Hepatocyte (in vitro differentiated cells): ENCODE measurements at regions not wholly inside any gene's neighbourhood (a gene's known extent, or its start where the extent isn't known, plus 50 kb on each side); places are given as distances from the start of the nearest gene placed in this dataset.
"Not testable (repeated sequence)": the region's sequence is repeated elsewhere in the genome, so short reads cannot be mapped to it uniquely, and the experiment has no call there.

Experiments used
- DNase-seq: peaks from one replicate; pipeline ENCODE4 v3.0.0-alpha.2; 2016; ENCODE audit warnings: low spot score
- H2AFZ ChIP-seq: fragments of 200-600 bp; sonication (generic); 2 replicates; pipeline ENCODE4 v1.6.0; 2016; ENCODE audit warnings: antibody characterized with exemption, mild to moderate bottlenecking
- H3K27ac ChIP-seq: fragments of 200-600 bp; sonication (generic); 2 replicates; pipeline ENCODE4 v1.5.1; 2016; ENCODE audit warnings: mild to moderate bottlenecking
- H3K27me3 ChIP-seq: fragments of 200-600 bp; sonication (generic); 2 replicates; pipeline ENCODE4 v1.6.1; 2016
- H3K36me3 ChIP-seq: fragments of 200-600 bp; sonication (generic); replicated peaks from 2 replicates; pipeline ENCODE4 v1.5.1; 2016; ENCODE audit warnings: low read depth; ENCODE audit not compliant: insufficient read depth
- H3K4me1 ChIP-seq: fragments of 200-600 bp; sonication (generic); 2 replicates; pipeline ENCODE4 v1.5.1; 2016; ENCODE audit warnings: mild to moderate bottlenecking, moderate library complexity; ENCODE audit not compliant: insufficient read depth
- H3K4me2 ChIP-seq: fragments of 200-600 bp; sonication (generic); 2 replicates; pipeline ENCODE4 v1.6.0; 2016
- H3K4me3 ChIP-seq: fragments of 200-600 bp; sonication (generic); 2 replicates; pipeline ENCODE4 v1.5.1; 2016; ENCODE audit warnings: mild to moderate bottlenecking
- H3K79me2 ChIP-seq: fragments of 200-600 bp; sonication (generic); 2 replicates; pipeline ENCODE4 v1.6.0; 2017; ENCODE audit warnings: mild to moderate bottlenecking
- H3K9me2 ChIP-seq: fragments of 200-600 bp; sonication (generic); replicated peaks from 2 replicates; pipeline ENCODE4 v1.6.0; 2017; ENCODE audit warnings: mild to moderate bottlenecking; ENCODE audit not compliant: insufficient read depth
- H3K9me3 ChIP-seq: fragments of 200-600 bp; sonication (generic); 2 replicates; pipeline ENCODE4 v1.5.1; 2016; ENCODE audit warnings: low read depth, mild to moderate bottlenecking
- H4K20me1 ChIP-seq: fragments of 200-600 bp; sonication (generic); 2 replicates; pipeline ENCODE4 v1.6.0; 2016; ENCODE audit warnings: mild to moderate bottlenecking; ENCODE audit not compliant: insufficient read depth, poor library complexity, severe bottlenecking
- WGBS: methylation state at CpG from one replicate; pipeline ENCODE4 v1.1.6; 2016; ENCODE audit warnings: low lambda C conversion rate; ENCODE audit errors: missing lambda C conversion rate; 5-methylcytosine and 5-hydroxymethylcytosine counted together

DNA sequence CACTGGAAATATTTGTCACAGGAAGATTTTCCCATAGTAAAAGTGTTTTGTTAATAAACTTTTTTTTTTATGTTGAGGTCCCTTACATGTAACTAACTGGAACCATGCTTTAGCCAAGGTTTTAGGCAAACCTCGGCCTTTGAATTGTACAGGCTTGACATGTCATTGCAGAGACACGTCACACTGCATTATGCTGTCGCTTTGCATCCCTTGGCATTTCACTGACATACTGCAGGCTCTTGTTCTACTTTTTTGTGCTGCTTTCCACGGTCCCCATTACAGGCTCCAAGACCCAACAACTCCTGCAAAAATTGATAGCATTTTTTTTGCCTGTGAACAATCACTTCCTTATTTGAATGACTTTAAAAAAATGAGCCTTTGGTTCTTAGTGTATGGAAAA, 112.5 kb upstream of the POMZP3 start:
- H4K20me1 ChIP-seq, H3K27ac ChIP-seq, H3K4me1 ChIP-seq, H3K4me2 ChIP-seq, H3K9me3 ChIP-seq, H3K27me3 ChIP-seq, H2AFZ ChIP-seq, H3K36me3 ChIP-seq, DNase-seq, H3K9me2 ChIP-seq, H3K4me3 ChIP-seq, H3K79me2 ChIP-seq: not testable (repeated sequence)
- 48% methylated on average over 4 of the region's 4 CpGs for WGBS

DNA sequence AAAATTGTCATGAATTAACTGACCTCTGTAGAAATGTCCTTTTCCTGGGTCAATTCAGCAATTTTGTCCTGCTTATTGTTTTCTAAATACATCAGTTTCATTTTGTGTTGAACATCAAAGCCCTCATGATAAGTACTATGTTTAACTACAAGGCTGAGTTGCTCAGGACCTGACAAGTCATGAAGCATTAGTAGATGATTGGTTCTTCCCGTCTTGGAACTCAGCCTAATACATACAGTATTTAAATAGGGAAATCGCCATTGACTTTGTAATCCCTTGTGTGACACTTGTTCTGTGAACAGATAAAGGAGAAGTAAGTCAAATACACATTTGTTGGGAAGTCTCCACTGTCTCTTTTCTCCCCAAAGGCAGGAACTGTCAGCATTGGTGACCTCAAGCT, 109.6 kb upstream of the POMZP3 start:
- H3K36me3 ChIP-seq, H3K9me2 ChIP-seq, DNase-seq, H3K27ac ChIP-seq, H4K20me1 ChIP-seq, H3K79me2 ChIP-seq, H3K4me2 ChIP-seq, H3K4me1 ChIP-seq, H3K4me3 ChIP-seq, H3K9me3 ChIP-seq, H3K27me3 ChIP-seq, H2AFZ ChIP-seq: not testable (repeated sequence)
- WGBS, result 0% methylated on average over 1 of the region's 2 CpGs

DNA sequence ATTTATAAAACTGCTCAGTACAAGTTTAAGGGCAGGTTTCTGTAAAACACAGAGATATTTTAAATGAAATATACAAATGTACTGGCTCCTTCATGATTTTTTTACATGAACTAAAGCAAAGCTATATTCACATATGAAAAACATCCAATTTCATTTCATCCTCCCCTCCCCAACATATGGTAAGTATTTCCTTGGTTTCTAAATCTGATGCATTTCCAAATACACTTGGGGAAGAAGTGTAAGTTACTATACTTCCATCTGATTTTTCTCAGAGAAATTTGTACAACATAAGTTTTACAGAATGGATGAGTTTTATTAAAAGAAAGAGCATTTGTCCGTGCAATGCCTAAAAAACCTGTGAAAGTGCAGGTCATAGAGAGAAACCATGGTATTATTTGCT, 109.0 kb upstream of the POMZP3 start:
- not testable (repeated sequence) for H3K36me3 ChIP-seq, H4K20me1 ChIP-seq, H3K4me1 ChIP-seq, H3K9me3 ChIP-seq, H2AFZ ChIP-seq, H3K4me3 ChIP-seq, DNase-seq, H3K27ac ChIP-seq, H3K9me2 ChIP-seq, H3K27me3 ChIP-seq, H3K4me2 ChIP-seq, H3K79me2 ChIP-seq
- WGBS, result 93% methylated on average over 1 of the region's 1 CpG

DNA sequence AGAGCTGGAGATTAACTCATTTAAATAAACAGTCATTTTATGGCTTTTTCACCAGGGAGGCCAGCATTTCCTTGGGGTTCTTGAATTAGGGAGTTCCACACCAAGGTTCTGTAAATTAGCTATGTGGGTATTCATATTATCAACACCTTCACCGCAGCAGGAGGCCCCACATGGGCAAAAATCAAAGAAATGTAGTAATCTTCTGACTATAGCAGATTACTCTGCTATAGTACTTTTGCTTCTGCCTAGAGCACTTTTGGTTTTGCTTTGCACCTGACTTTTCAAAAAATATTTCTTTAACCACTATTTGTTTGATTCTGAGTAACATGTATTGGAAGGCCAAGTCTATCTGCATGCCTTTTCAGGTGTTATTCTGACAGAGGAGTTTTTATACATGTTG, 108.6 kb upstream of the POMZP3 start:
- not testable (repeated sequence) for H3K27me3 ChIP-seq, H2AFZ ChIP-seq, H3K4me3 ChIP-seq, H3K36me3 ChIP-seq, H3K9me3 ChIP-seq, H3K4me2 ChIP-seq, H3K79me2 ChIP-seq, DNase-seq, H3K4me1 ChIP-seq, H4K20me1 ChIP-seq, H3K27ac ChIP-seq, H3K9me2 ChIP-seq
- 78% methylated on average over 1 of the region's 1 CpG for WGBS

DNA sequence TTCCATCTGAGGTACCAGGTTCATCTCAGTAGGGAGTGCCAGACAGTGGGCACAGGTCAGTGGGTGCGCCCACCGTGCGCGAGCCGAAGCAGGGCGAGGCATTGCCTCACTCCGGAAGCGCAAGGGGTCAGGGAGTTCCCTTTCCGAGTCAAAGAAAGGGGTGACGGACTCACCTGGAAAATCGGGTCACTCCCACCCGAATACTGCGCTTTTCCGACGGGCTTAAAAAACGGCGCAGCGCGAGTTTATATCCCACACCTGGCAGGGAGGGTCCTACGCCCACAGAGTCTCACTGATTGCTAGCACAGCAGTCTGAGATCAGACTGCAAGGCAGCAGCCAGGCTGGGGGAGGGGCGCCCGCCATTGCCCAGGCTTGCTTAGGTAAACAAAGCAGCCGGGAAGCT, 101.5 kb upstream of the POMZP3 start:
- not testable (repeated sequence) for H3K27ac ChIP-seq, H4K20me1 ChIP-seq, H2AFZ ChIP-seq, H3K4me2 ChIP-seq, H3K4me3 ChIP-seq, H3K4me1 ChIP-seq, H3K9me2 ChIP-seq, H3K79me2 ChIP-seq, H3K9me3 ChIP-seq, H3K36me3 ChIP-seq, H3K27me3 ChIP-seq, DNase-seq
- 79% methylated on average over 17 of the region's 23 CpGs for WGBS

DNA sequence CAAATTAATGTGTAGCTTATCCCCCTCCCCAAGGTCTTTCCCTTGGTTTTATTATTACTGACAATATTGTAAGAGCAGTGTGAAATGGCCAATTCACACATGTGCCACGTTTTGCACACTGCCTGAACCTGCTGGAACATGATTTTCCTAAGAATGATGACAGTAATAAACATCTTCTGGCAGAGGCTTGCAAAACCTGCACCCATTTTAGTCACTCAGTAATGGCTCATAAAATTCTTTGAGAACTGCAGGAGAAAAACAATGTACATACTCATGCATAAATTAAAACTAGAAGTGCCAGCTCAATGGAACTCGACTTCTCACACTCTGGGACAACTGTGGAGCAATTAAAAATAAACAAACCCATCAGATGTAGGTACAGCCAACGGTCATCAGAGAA, 96.8 kb upstream of the POMZP3 start:
- H3K4me1 ChIP-seq, H3K9me3 ChIP-seq, H3K4me2 ChIP-seq, H4K20me1 ChIP-seq, H3K4me3 ChIP-seq, H3K36me3 ChIP-seq, H3K27me3 ChIP-seq, H3K79me2 ChIP-seq, DNase-seq, H2AFZ ChIP-seq, H3K27ac ChIP-seq, H3K9me2 ChIP-seq: not testable (repeated sequence)
- 45% methylated on average over 2 of the region's 3 CpGs for WGBS

DNA sequence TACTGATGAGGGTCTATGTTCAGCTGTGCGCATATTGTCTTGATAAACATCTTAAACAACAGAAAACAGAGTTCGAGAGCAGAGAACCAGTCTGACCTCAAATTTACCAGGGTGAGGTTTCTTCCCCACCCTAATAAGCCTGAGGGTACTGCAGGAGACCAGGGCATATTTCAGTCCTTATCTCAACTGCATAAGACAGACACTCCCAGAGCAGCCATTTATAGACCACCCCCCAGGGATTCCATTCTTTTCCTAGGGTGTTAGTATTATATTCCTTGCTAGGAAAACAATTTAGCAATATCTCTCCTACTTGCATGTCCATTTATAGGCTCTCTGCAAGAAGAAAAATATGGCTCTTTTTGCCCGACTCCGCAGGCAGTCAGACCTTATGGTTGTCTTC, 89.5 kb upstream of the POMZP3 start:
- not testable (repeated sequence) for H3K27ac ChIP-seq, H3K79me2 ChIP-seq, DNase-seq, H3K9me3 ChIP-seq, H2AFZ ChIP-seq, H3K4me3 ChIP-seq, H3K4me2 ChIP-seq, H3K4me1 ChIP-seq, H3K9me2 ChIP-seq, H4K20me1 ChIP-seq, H3K27me3 ChIP-seq, H3K36me3 ChIP-seq
- WGBS, result 94% methylated on average over 4 of the region's 4 CpGs

DNA sequence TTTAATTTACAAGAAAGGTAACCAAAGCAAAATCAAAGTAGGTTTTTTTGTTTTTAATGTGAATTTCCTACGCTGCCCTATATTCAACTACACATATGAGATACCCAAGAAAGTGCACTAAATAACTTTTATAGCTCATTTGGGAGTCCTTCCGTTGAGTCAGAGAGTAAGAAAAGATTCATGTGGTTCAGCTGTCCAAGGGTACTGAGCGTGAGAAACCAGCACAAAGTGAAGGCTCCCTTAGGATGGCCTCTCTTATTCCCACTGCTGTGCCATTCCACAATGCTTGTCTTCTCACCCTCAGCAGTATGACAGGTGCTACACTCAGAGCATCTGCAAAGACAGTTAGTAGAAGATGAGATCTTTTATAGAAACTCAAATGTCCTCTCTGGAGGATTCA, 85.8 kb upstream of the POMZP3 start:
- not testable (repeated sequence) for H3K4me1 ChIP-seq, H3K9me2 ChIP-seq, H3K4me3 ChIP-seq, H3K4me2 ChIP-seq, H2AFZ ChIP-seq, H3K79me2 ChIP-seq, H4K20me1 ChIP-seq, H3K27me3 ChIP-seq, H3K36me3 ChIP-seq, H3K9me3 ChIP-seq, DNase-seq, H3K27ac ChIP-seq
- 92% methylated on average over 3 of the region's 3 CpGs for WGBS

DNA sequence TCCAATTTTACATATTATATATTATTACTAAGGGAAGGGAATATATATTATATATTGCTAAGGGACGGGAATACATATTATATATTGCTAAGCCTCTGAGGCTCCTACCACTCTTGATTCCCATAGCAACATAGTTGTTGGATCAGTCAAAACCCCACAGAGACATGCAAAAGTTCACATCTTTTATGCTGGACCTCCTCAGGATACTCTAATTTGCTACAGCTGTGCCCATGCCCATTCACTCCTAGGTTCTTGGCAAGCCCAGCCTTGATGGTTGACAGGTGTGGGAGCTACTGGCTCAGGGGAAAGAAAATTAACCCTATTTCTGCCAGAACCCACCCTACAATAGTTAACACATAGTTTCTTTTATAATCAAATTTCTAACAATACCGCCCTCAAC, 84.6 kb upstream of the POMZP3 start:
- H3K4me1 ChIP-seq, H3K4me3 ChIP-seq, H3K36me3 ChIP-seq, H3K27me3 ChIP-seq, H2AFZ ChIP-seq, H3K4me2 ChIP-seq, H3K27ac ChIP-seq, H3K9me2 ChIP-seq, H4K20me1 ChIP-seq, H3K9me3 ChIP-seq, H3K79me2 ChIP-seq, DNase-seq: not testable (repeated sequence)
- 93% methylated on average over 2 of the region's 2 CpGs for WGBS

DNA sequence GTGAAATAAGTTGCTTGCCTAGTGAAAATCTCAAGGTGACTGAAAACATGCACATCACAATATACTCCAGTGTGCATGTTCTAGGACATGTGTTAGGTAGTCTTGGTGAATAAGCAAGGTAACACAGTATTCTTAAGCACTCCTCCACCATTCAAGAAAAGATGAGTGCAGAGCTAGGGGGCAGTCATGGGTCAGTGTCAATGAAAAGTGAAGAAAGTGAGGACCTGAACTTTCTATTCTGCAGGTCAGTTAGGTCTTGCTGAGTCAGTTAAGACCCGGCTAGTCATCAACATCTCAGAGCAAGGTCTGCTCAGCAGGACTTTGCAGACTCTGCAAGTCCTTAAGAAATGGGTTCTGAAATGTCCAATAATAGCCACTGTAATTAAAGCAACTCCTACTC, 82.6 kb upstream of the POMZP3 start:
- not testable (repeated sequence) for H3K27me3 ChIP-seq, H3K9me3 ChIP-seq, H3K79me2 ChIP-seq, H3K4me1 ChIP-seq, H3K9me2 ChIP-seq, H2AFZ ChIP-seq, H3K4me3 ChIP-seq, H4K20me1 ChIP-seq, H3K4me2 ChIP-seq, H3K36me3 ChIP-seq, H3K27ac ChIP-seq
- peak; percentile 4 for DNase-seq
- 44% methylated on average over 1 of the region's 1 CpG for WGBS
